ENCODE measurements at regions not wholly inside any gene's neighbourhood (a gene's known extent, or its start where the extent isn't known, plus 50 kb on each side); places are given as distances from the start of the nearest gene placed in this dataset.
"Not testable (repeated sequence)": the region's sequence is repeated elsewhere in the genome, so short reads cannot be mapped to it uniquely, and the experiment has no call there.

- no peak overlapping the region for H3K4me3 Mint-ChIP-seq
- H3K9me3 Mint-ChIP-seq (ENCODE audit: low read depth): no peaks in the 10 kb centered on the region
- peaks cover 2% of the 10 kb centered on the region for H3K4me1 Mint-ChIP-seq (ENCODE audit: low read depth)
- no peak overlapping the region for H3K27ac Mint-ChIP-seq
- H3K27me3 Mint-ChIP-seq: peaks cover 8% of the 10 kb centered on the region
- no peaks in the 10 kb centered on the region for H3K36me3 Mint-ChIP-seq
Observed at GRCh38 chrX:3806630-3807029, 93.2 kb upstream of the PRKX start.

GRCh38 chrX:3803713-3804112 is 90.3 kb upstream of the PRKX start:
- Mint-ChIP-seq H3K27ac (no peak overlapping the region), H3K27me3 (peaks cover 8% of the 10 kb centered on the region), H3K36me3 (no peaks in the 10 kb centered on the region), H3K4me1 (ENCODE audit: low read depth) (no peaks in the 10 kb centered on the region), H3K4me3 (no peak overlapping the region), H3K9me3 (ENCODE audit: low read depth) (no peaks in the 10 kb centered on the region)

GRCh38 chrX:3803305-3803704 is 89.9 kb upstream of the PRKX start:
- Mint-ChIP-seq H3K36me3 (no peaks in the 10 kb centered on the region), H3K4me1 (ENCODE audit: low read depth) (no peaks in the 10 kb centered on the region), H3K27me3 (peaks cover 8% of the 10 kb centered on the region), H3K4me3 (no peak overlapping the region), H3K27ac (no peak overlapping the region), H3K9me3 (ENCODE audit: low read depth) (no peaks in the 10 kb centered on the region)

GRCh38 chrX:3795411-3795810 is 82.0 kb upstream of the PRKX start:
- H3K27ac Mint-ChIP-seq; H3K27me3 Mint-ChIP-seq; H3K9me3 Mint-ChIP-seq (ENCODE audit: low read depth); H3K36me3 Mint-ChIP-seq; H3K4me3 Mint-ChIP-seq; H3K4me1 Mint-ChIP-seq (ENCODE audit: low read depth): not testable (repeated sequence)

GRCh38 chrX:3791449-3791848 is 78.0 kb upstream of the PRKX start:
- Mint-ChIP-seq H3K27ac (no peak overlapping the region), H3K9me3 (ENCODE audit: low read depth) (no peaks in the 10 kb centered on the region), H3K4me1 (ENCODE audit: low read depth) (peaks cover 2% of the 10 kb centered on the region), H3K4me3 (no peak overlapping the region), H3K36me3 (no peaks in the 10 kb centered on the region), H3K27me3 (no peaks in the 10 kb centered on the region)

- Mint-ChIP-seq H3K9me3 (ENCODE audit: low read depth) (no peaks in the 10 kb centered on the region), H3K27me3 (no peaks in the 10 kb centered on the region), H3K4me3 (no peak overlapping the region), H3K4me1 (ENCODE audit: low read depth) (peaks cover 2% of the 10 kb centered on the region), H3K36me3 (no peaks in the 10 kb centered on the region), H3K27ac (no peak overlapping the region)
Observed at GRCh38 chrX:3788494-3789233, 75.2 kb upstream of the PRKX start.

- Mint-ChIP-seq H3K27ac (no peak overlapping the region), H3K36me3 (no peaks in the 10 kb centered on the region), H3K27me3 (no peaks in the 10 kb centered on the region), H3K4me1 (ENCODE audit: low read depth) (peaks cover 2% of the 10 kb centered on the region), H3K9me3 (ENCODE audit: low read depth) (no peaks in the 10 kb centered on the region), H3K4me3 (no peak overlapping the region)
Observed at GRCh38 chrX:3787856-3788255, 74.4 kb upstream of the PRKX start.

GRCh38 chrX:3785822-3786221 is 72.4 kb upstream of the PRKX start:
- H3K27ac Mint-ChIP-seq; H3K4me1 Mint-ChIP-seq (ENCODE audit: low read depth); H3K9me3 Mint-ChIP-seq (ENCODE audit: low read depth): not testable (repeated sequence)

GRCh38 chrX:3780564-3780963 is 67.1 kb upstream of the PRKX start:
- Mint-ChIP-seq H3K27me3 (no peaks in the 10 kb centered on the region), H3K27ac (no peak overlapping the region), H3K9me3 (ENCODE audit: low read depth) (no peaks in the 10 kb centered on the region), H3K4me3 (no peak overlapping the region), H3K4me1 (ENCODE audit: low read depth) (no peaks in the 10 kb centered on the region), H3K36me3 (no peaks in the 10 kb centered on the region)

More at GRCh38 chrX:3785822-3786221, 72.4 kb upstream of the PRKX start:
- H3K27me3 Mint-ChIP-seq, H3K36me3 Mint-ChIP-seq, H3K4me3 Mint-ChIP-seq: not testable (repeated sequence)

GRCh38 chrX:3779546-3779945 is 66.1 kb upstream of the PRKX start:
- Mint-ChIP-seq H3K36me3 (no peaks in the 10 kb centered on the region), H3K4me3 (no peak overlapping the region), H3K27ac (no peak overlapping the region), H3K27me3 (no peaks in the 10 kb centered on the region), H3K9me3 (ENCODE audit: low read depth) (no peaks in the 10 kb centered on the region), H3K4me1 (ENCODE audit: low read depth) (no peaks in the 10 kb centered on the region)

- Mint-ChIP-seq H3K36me3 (no peaks in the 10 kb centered on the region), H3K27me3 (no peaks in the 10 kb centered on the region), H3K4me1 (ENCODE audit: low read depth) (no peaks in the 10 kb centered on the region), H3K9me3 (ENCODE audit: low read depth) (no peaks in the 10 kb centered on the region), H3K27ac (no peak overlapping the region), H3K4me3 (no peak overlapping the region)
Observed at GRCh38 chrX:3777416-3777815, 64.0 kb upstream of the PRKX start.

GRCh38 chrX:3771766-3772165 is 58.3 kb upstream of the PRKX start:
- no peak overlapping the region for H3K27ac Mint-ChIP-seq
- no peak overlapping the region for H3K4me3 Mint-ChIP-seq
- H3K4me1 Mint-ChIP-seq (ENCODE audit: low read depth): no peaks in the 10 kb centered on the region
- H3K36me3 Mint-ChIP-seq: no peaks in the 10 kb centered on the region
- H3K27me3 Mint-ChIP-seq: no peaks in the 10 kb centered on the region
- no peaks in the 10 kb centered on the region for H3K9me3 Mint-ChIP-seq (ENCODE audit: low read depth)

GRCh38 chrX:3768881-3769280 is 55.4 kb upstream of the PRKX start:
- Mint-ChIP-seq H3K4me1 (ENCODE audit: low read depth) (no peaks in the 10 kb centered on the region), H3K27ac (no peak overlapping the region), H3K27me3 (peaks cover 5% of the 10 kb centered on the region), H3K36me3 (peaks cover 4% of the 10 kb centered on the region), H3K4me3 (no peak overlapping the region), H3K9me3 (ENCODE audit: low read depth) (peaks cover 4% of the 10 kb centered on the region)
